AML-193 (cell line): ENCODE measurements at regions not wholly inside any gene's neighbourhood (a gene's known extent, or its start where the extent isn't known, plus 50 kb on each side); places are given as distances from the start of the nearest gene placed in this dataset.

Experiments used
- DNase-seq, 2 experiments: peaks; one replicate each; lab custom pipeline; 2025; lab: John Stamatoyannopoulos, UW

GRCh38 chr3:187975561-187976364 lies 178.2 kb upstream of the LPP start:
- no peak for DNase-seq

DNA sequence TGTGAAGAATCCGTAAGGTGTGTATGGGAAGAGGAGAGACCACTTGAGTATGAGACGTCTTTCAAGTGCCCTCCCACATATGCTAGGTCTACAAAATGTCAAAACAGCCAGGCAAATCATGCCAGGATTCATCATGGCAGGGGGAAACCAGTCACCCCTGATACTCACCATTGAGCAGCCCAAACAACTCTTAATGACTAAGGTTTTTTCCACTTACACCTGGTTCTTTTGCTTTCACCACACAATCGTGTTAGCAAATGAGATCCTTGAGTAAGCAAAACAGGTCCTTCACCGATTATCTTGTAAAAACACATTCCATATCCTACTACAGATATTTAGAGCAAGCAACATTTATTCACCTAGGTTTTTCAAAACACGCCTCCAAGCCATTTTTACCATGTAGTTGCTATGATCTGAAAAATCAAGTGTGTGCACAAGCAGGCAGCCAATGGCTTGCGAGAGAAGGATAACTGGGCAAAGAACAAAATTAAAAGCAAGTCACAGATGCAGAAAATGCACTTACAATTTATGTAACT lies 177.5 kb upstream of the LPP start:
- DNase-seq = no peak

DNA sequence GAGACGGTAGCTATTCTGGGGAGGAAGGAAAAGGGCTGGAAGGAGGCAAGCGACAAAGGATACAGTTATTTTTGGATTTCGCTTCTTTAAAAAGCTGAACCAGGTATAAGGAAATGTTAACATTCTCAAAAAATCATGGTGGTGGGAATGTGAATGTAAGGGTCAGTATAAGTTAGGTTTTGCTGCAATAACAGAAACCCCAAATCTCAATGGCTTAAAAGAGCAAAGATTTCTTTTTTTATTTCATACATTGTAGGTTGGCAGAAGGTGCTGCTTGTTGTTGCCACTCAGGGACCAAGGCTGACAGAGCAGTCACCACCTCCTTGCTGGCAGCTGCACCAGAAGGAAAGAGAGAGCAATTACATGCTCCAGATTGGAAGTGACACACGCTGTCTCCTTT lies 176.3 kb upstream of the LPP start:
- DNase-seq = no peak

DNA sequence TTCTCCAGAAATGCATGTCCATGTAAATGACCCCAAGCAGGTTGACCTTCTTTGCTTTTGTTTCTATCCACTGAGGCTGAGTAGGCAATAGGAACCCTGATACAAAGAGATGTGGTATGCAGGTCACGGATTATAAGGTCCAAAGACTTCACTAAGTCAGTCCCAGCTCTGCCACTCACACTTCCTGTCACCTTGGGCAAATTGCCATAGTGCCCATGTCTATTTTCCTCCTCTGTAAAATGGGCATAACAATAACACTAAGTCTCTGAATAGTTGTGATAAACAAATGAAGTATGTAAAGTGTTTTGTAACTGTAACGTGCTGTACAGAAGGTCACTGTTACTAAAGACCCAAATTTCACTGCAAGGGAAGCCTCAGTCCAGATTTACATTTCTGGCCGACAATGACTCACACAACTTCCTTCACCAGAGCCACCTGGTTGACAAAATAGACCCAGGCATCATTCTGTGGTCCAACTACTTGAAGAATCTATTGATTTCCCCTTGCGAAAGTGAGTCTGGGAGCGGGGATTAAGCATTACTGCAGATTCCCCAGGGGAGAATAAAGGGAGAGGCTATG lies 175.4 kb upstream of the LPP start:
- no peak for DNase-seq

DNA sequence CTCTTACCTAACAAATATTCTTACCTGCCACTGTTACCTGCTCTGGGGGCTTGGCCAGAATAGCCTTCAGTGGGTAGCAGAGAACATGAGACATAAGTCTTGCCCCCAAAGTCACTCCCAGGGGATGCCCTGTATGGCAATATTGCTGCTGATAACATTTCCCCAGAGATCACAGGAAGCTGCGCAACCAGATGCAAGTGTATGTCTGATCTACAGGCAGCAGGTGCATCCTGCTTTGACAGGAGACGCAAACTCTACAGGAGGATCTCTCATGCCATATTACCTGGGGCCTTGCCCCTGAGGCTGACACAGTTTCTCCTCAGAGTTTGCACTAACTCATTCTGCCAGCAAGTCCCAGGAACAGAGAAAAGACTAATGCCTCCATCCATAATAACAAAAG lies 174.4 kb upstream of the LPP start:
- DNase-seq = no peak

GRCh38 chr3:187980861-187981260 lies 173.1 kb upstream of the LPP start:
- no peak for DNase-seq

DNA sequence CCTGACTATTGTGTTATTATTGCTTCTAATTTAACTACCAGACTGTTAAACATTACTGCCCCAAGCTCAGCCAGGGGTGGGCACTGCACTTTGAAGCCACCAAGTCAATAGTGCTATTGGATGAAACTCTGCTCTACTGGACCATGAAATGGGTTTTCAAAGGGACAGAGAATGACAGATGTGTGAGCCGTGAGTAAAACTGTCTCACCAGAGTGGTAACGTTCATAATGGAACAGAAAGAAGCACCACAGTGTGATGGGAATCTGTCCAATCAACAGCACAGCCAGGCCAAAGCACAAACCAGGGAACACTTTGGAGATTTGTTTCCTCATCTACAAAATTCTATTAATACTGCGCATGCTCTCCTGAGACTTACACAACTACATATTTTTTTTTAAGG lies 171.8 kb upstream of the LPP start:
- DNase-seq = no peak

DNA sequence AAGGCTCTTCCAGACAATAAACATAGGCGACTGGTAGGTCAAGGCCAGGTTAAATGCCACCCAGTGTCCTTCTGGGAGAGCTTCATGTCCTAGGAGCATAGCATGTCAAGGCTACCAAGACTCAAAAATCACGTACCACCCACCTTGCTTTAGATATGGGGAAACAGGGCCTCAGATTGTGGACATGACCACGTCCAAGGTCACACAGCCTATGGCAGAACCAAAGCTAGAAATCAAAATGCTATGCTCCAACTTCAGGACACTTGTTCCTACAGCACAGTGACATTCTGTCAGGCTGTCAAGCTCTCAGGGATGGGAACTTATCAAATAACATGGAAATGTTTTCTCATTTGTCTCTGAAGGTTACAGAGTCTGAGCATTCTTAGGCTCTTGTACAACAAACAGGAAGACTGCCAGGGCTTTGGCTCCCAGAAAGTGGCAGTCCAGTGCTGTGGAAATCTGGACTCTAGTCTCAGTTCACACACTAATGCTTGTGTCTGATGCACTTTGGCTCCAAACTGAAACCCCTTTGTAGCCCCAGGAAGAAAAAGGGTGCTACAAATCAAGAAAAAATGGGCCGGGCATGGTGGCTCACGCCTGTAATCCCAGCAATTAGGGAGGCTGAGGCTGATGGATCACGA lies 170.4 kb upstream of the LPP start:
- no peak for DNase-seq

GRCh38 chr3:187985647-187986046 lies 168.3 kb upstream of the LPP start:
- no peak for DNase-seq

DNA sequence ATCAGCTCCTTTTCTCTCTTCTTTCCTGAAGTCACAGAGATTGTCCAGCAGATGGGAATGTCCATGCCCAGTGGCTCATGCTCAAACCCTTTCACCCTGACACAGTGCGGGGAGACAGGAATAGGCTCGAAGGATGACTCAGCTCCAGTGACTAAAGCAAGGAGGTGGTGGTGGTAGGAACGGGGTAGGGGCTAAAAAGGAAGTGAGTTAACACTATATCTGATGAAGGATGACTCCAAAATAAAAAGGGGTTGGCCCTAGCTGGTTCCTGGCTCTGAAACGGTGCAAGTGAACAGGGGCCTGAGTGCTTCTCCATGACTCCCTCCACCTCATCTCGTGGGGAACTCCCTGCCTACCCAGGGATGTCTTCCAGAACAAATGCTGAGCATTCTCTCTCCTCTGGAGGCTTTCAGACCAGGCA lies 167.4 kb upstream of the LPP start:
- peak; percentile 41 to 56 for DNase-seq

DNA sequence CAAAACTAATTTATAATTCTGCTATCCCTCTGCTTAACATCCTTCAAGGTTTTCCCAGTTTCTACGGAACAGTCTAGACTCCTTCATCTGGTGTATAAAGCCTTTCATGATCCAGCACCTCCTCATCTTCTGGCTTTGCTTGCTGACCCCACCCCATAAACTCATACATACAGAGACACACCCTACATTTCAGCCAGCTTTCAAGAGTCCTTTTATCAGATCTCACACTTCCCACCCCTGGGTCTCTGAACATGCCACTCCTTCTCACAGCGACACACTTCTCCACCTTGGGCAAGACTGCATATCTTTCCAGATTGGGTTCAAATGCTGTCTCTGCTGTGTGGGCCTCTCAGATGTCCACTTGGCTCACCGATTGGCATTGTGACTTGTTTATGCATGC lies 166.8 kb upstream of the LPP start:
- no peak for DNase-seq

DNA sequence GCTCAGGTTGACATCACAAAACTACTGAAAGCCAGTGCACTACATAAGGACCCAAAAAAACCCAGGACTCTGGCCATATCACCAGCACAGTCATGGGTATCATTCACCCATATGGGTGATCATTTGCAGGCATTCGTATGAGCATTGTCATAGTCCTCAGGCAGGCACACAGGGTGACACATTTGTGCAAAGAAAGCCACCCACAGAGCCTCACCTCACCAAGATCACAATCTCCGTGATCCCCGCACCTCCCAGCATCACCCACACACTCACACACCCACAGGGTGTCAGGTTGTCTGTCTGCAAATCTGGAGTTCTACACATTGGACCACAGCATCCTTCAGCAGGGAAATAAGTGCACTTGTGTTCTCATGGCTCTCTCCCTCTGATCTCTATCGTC lies 166.0 kb upstream of the LPP start:
- DNase-seq = no peak

GRCh38 chr3:187989575-187990153 lies 164.3 kb upstream of the LPP start:
- DNase-seq = no peak

GRCh38 chr3:187992609-187993008 lies 161.3 kb upstream of the LPP start:
- DNase-seq = no peak

DNA sequence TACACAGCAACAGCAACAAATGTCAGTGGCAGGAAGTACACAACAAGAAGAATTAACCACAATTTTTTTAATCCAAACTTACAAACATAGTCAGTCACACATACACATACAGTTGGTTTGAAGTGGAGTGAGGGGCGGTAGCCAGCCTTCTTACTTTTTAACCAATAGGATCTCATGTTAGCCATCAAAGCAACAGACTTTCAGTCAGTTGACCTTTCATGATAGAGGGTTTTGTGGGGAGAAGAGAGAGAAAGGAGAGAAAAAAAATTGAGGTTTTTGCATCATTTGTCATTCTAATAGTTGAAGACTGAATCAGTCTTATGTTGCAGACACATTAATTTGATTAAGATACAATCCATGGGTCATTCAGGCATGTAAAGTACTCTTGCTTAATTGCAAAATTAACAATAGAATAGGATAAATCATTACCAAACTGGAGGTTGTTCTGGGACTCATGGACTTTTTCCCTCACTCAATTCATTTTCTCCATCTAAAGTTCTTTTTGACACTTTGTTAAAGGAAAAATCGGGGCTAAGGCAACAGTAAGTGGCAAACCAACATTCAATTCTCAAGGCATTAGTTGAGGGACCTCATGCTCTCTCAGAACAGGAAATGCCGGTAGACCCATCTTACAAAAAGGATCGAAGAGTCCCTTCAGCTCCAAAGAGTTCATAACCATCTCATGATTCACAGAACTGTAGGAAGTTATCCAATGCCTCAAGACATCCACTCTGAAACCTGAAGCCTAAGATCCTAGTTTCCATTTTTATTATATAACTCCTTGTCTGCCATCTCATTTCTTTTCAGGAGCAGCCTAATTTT lies 159.5 kb upstream of the LPP start:
- no peak for DNase-seq

GRCh38 chr3:187995043-187995400 lies 158.9 kb upstream of the LPP start:
- no peak for DNase-seq

- no peak for DNase-seq
Observed at GRCh38 chr3:187995667-187996066, 158.3 kb upstream of the LPP start.

- no peak for DNase-seq
Observed at GRCh38 chr3:187996609-187997008, 157.3 kb upstream of the LPP start.

DNA sequence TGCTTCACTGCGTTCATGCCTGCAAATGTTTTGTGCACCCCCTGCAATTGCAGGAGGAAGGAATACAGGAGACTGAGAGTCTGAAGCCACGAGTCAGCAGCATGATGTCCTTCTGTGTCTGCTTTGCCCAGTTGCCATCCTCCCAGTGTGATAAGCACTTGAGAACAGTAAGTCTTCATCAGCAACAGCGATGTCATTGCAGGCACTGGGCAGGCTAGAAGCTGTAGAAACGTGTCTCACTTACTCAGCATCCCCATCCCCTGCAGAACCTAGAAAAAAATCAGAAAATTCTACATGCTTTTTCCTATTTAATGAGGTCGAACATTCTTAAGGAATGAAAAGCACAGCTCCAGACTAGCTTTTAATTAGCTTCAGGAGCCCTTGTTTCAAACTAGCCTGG lies 156.5 kb upstream of the LPP start:
- no peak for DNase-seq

DNA sequence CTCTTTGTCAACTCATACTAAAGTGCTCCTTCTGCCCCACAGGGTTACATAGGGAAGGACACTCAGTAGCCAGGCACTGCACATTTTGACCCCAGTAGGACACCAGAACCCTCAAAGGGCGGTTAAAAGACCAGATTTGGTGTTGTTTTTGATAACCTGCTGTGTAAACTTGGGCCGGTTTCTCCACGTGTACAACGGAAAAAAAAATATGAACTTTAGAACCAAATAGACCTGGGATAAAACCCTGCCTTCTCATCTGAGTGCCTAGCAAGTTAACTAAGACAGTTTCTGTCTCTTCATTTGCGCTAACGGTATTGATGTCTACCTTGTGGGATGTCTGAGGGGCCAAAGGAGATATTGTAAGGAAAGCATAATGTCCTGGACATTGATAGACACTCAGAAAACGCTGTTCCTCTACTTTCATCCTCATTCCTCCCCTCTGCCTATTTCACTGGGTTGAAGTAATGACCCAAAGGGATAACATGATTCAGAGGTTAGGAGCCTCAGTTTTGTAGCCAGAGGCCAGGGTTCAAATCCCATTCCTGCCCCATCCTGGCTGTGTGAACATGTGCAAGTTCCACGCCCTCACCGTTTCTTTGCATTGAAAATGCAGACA lies 155.9 kb upstream of the LPP start:
- DNase-seq = no peak

GRCh38 chr3:187998611-187999010 lies 155.3 kb upstream of the LPP start:
- no peak for DNase-seq

GRCh38 chr3:187999821-188000220 lies 154.1 kb upstream of the LPP start:
- DNase-seq = peak; percentile 78 to 82
